ENCODE measurements at regions not wholly inside any gene's neighbourhood (a gene's known extent, or its start where the extent isn't known, plus 50 kb on each side); places are given as distances from the start of the nearest gene placed in this dataset.
A peak's percentile ranks its signal among the peaks of the same experiment; 100 is the strongest.
"Not testable (repeated sequence)": the region's sequence is repeated elsewhere in the genome, so short reads cannot be mapped to it uniquely, and the experiment has no call there.

DNA sequence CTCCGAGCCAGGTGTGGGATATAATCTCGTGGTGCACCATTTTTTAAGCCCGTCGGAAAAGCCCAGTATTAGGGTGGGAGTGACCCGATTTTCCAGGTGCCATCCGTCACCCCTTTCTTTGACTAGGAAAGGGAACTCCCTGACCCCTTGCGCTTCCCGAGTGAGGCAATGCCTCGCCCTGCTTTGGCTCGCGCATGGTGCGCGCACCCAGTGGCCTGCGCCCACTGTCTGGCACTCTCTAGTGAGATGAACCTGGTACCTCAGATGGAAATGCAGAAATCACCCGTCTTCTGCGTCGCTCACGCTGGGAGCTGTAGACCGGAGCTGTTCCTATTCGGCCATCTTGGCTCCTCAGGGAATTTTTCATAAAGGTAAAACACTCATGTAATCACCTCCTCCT is 63.9 kb downstream of the RWDD3 start:
- not testable (repeated sequence) for DNase-seq (ENCODE audit: low spot score)

DNA sequence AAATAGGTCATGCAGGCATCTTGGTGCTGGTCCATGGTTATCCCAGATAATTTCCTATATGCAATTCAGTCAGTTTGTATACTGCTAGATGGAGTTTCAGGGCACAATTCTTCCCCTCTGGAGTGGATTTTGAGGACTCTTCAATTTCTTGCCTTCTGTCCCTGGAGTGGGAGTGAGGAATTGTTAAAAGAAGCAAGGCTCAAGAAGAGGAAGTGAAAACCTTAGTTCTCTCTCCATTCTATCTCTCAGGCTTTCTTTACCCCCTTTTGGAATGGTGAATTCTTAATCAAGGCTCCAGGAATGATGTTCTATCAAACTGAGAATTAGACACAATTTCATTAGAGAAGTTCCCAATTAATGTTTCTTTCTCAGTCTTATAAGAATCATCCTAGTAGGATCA is 67.1 kb downstream of the RWDD3 start:
- no peak for DNase-seq (ENCODE audit: low spot score)

DNA sequence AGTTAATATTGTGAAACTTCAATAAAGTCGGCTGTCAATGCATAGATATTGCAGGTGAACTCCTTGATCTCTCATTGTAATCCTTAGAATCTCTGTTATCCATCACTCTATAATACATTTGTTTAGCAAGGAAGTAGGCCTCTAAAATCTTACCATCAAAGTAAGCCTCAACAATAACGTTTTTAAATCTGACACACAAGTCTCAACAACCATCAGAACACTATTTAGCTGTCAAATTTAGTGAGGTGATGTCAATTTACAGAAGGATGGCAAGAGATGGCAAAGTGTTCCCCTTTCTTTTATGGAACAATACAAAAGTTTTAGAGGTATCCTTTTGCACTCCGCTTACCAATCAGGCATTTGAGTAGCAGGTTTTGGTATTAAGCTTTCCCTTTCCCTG is 67.6 kb downstream of the RWDD3 start:
- no peak for DNase-seq (ENCODE audit: low spot score)

DNA sequence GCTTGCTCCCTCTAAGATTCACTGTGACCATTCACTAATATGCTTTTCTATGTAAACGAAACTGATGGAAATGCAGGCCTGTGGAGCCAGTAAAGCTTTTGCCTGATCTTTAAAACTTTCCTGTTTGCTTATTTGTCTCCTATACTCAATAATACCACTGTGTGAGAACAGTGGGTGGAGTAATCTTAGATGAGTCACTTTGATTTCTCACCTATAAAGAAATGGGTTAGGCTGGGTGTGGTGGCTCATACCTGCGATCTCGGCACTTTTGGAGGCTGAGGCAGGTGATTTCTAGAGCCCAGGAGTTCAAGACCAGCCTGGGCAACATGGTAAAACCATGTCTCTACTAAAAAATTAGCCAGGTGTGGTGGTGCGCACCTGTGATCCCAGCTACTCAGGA is 70.8 kb downstream of the RWDD3 start:
- no peak for DNase-seq (ENCODE audit: low spot score)

DNA sequence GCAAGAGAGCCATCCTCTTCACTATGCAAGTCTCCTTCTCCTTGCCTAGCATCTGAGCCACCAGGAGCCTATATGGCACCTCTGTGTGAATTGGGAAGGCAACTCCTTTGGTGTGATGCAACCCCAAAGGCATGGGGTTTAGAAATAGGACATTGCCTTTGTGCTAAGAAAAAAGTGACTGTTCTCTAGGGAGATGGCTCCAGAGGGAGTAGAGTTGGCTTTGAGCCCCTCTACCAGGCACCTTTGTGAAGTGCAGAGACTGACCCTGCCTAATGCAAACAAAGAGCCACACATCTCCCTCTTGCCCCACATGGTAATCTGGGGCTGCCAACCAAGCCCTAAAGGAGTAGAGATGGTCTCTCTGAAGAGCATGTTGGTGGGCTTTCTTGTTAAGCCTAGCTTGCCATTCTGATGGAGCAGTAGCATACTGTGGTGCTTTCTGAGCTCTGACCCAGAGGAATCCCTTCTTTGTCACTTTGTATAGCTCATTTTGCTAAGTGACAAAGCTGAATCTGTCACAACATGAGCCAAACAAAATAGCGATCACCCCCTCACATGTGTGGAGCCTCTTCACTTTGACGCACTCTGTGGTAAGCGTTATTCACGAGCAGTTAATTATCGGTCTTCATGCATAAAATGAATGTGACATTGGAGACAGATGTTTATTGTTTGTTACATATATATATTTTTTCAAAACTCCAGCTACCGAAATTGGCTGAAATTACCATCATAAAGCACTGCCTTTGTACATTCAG is 74.4 kb downstream of the RWDD3 start:
- DNase-seq (ENCODE audit: low spot score), result no peak

DNA sequence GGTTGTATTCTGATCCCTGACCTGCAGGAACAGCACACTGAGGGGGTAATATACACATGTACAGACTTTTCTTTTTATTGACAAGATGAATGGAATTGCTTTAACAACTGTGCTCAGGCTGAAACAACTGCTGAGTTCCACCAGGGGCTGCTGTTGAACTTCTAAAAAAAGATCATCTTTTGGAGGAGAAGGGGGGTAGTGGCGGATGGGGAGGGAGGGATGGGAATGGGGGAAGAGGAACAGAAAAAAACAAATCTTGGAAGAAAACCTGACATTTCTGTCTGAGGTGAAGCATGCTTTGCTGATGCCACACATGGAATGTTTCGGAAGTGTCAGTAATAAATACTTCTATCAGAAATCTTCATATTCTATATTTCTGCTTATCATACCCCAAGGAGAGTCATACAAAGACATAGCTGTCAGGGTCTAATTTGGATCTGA is 75.0 kb downstream of the RWDD3 start:
- peak; percentile 42 for DNase-seq (ENCODE audit: low spot score)

DNA sequence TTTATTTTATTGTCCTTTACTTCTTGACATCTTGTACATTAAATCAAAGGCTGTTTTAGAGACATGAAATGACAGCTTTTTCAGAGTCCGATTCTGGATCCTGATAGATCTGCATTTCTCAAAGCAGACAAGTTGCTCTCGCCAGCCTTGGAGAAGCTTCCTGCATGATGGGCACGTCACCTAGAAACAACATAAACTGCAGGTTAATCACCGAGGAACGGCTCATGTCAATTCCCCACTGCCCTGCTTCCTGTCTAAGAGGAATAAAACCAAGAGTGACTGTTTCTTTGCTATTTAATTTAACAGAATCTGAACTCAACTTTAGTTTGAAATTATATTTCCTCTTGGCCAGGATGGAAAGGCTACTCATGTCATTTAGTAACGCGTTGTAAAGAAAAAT is 77.0 kb downstream of the RWDD3 start:
- DNase-seq (ENCODE audit: low spot score), result no peak

DNA sequence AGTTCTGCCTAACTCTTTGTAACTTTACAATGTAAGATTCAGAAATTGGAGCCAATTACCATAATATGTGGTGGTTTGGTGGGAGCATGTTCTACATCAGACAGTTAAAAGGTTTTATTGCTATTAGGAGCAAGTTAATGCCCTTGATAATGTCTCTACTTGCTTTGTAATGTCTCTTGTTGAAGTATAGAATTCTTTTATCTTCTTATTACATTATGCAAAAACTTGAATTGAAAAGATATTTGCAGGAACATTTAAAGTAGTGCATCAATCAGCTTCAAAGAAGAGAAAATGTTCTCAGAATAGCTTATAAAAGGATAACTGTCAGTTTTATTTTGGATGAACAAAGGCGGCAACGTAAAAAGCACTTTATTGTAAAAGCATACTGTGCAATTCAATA is 77.8 kb downstream of the RWDD3 start:
- no peak for DNase-seq (ENCODE audit: low spot score)

DNA sequence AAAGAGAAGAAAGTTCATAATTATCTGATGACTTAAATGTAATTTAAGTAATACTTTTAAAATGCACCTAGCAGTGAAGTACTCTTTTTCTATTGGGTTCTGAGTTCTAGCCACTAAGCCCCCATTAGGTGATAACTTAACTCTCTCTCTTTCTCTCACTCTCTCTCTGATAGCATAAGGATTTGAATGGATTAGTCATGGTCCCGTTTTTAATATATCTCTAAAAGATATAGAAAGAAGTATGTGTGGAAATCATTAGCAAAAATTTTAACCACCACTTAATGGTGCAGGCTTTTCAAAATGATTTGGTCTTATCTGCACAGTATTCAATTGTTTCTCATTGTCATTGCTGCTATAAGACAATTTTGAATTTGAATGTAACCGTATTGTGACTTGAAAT is 78.2 kb downstream of the RWDD3 start:
- DNase-seq (ENCODE audit: low spot score), result no peak

DNA sequence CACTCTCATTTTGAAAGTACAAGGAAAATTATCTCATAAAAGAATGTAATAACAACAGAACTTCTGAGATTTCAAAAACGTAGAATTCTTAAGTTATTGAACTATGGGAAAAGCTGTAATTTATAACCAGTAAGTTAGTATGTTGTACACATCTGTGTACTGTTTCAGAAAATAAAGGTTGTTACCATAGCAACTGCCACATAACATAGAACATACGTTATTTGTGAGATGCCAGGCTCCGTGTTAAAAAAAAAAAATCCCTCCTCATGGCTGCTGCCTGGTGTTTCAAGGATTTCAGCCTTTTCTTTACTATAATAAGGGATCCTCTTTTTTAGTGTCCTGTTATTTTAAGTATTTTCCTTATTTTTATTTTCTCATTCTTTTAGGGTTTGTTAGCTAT is 79.5 kb downstream of the RWDD3 start:
- DNase-seq (ENCODE audit: low spot score), result no peak

DNA sequence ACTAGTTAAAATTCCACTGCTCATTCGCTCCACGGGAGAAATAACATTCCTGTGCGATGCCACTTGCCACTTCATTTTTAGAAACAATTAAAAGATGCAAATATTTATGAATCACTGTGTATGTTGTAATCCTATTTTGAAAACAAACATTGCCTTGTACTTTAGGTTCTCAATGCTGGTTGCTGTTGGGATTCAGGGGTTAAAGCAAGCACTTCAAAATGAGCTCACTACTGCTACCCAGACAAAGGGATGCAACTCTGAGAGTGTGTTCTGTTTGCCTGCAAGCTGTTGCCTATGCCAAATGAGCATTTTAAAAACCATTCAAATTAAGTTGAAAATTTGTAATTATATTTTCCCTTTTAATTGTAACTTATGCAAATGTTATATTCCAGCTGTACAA is 87.5 kb downstream of the RWDD3 start:
- no peak for DNase-seq (ENCODE audit: low spot score)

DNA sequence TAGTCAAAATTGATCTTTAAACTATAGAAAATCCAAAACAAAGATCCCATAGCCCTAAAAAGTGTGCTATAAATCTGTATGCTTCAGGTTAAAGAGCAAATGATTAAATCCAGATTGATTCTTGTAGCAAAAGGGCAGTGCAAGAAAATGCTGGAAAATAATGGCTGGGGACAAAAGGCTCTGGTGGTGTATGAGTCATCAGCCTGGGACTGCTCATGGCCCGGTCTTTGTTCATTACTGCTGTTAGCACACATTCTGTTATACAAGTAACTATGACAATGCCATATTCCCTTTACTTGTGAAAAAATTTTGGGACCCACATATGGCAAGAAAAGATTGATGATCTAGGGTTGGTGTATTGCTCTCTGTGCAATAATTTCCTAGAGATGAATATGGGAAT is 89.1 kb downstream of the RWDD3 start:
- no peak for DNase-seq (ENCODE audit: low spot score)

DNA sequence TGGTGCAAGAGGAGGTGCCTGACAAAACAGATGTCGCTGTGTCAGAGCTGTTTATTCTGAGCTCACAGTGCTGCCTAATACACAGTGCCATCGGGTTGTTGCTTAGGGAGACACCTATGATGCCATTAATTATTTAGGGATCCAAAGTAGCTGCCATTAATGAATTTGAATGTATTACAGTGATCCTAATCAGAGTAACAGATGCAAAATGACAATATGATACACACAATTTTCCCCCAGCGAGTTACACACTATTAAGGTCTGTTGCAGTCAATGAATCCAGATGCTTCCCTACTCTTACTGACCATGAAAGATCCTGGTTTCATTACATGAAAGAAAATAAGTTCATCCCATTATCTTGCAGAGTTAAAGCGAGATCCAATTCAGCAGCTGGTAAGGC is 91.3 kb downstream of the RWDD3 start:
- DNase-seq (ENCODE audit: low spot score), result no peak

DNA sequence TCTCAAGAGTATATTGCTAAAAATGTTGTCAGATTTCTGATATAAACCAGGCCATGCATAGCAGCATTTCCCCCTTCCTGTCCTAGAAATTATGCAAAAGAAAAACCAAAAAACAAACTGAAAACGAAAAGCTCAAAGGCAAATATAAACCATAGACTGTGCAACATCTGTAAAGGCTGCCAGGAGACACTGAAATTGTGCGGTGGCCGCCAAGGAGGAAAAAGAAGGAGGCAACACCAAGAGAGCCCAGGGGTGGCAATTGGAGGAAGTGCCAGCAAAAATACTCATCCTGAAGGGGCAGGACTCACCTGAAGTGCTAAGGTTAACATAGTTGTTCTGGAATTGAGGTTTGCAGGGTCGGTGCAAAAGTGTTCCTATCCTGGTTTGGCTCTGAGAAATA is 92.0 kb downstream of the RWDD3 start:
- no peak for DNase-seq (ENCODE audit: low spot score)

DNA sequence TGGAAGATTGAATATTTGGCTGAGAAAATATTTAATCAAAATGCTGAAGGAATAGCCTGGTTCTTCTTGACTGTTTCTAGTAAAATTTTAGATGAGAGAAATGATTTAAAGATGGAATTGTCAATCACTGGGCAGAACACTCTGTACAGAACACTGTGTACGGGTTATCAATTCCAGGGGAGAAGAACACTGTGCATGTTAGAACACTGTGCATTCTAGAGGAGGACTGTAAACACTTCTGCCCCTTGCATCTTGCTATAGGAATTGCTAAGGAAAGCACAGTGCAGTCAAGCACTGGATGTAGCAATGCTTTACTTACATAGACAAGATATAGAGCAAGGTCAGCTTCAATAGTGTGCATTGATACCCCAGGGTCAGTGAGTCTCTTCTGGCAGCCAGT is 98.7 kb downstream of the RWDD3 start:
- DNase-seq (ENCODE audit: low spot score), result no peak

DNA sequence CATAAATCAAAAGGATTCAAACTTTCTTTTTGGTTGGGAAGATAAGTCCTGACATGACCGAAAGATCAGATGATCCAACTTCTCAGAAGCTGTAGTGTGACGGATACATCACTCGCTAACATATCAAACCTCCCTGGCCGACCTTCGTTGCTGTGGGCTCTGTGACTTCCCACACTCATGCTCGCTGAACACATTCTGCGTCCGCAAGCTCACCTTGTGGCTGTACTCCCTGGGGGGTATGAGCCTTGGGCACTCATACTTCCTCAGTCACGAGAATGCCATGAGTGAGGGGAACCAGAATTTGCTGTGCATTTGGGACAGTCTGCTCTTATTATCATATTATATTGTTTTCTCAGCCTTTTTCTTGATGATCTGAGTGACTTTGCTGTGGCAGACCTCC is 105.4 kb downstream of the RWDD3 start:
- DNase-seq (ENCODE audit: low spot score), result no peak

DNA sequence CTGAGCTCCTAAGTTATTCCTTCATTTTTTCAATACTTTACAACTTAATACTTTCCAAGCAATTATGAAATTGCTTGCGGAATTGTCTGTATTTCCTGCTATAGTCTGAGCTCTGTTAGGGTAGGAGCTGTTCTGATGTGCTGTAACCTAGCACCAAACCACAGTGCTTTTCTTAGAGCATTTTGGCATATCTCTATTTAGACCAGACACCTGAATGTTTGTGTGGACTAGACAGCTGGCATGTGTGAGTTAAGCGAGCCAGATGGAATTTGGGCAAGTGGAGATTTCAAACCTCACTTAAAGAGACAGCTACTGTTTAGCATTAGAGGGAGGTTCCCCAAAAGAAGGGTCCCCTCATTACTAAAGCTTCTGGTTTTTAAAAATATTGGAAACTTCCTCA is 106.1 kb downstream of the RWDD3 start:
- no peak for DNase-seq (ENCODE audit: low spot score)

DNA sequence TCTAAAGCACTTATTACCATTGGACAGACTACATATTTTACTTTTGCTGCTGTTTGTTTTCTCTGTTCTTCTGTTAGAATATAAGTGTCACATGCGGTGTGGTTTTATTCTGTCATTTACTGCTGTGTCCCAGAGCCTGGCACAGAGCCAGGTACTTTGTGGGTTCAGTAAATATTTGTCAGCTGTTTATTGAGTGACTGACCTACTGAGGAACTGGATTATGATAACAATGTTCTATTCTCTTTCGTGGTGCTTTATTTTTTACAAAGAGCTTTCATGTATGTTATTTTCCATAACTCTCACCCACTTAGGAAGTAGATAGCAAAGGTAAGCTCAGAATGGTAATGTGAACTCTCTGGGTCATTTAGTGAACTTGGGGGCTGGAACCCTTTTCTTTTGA is 118.8 kb downstream of the RWDD3 start:
- no peak for DNase-seq (ENCODE audit: low spot score)

DNA sequence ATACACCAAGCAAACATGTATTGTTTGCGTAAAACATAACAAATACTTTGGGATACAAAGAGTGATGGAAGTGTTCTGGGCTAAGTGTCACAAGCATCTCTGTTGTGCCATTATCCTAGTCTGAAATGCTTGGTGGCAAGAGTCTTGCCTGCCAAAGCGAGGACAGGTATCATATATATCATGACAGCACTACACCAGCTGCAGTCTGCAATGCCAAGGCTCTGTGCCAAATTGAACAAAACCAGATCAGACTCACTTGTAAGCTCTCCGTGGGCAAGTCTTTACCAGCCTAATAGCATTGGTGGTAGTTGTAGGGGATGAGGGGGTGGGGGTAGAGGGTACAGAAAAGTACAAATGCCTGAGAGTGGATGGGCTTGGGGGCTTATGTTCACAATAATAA is 119.2 kb downstream of the RWDD3 start:
- no peak for DNase-seq (ENCODE audit: low spot score)

DNA sequence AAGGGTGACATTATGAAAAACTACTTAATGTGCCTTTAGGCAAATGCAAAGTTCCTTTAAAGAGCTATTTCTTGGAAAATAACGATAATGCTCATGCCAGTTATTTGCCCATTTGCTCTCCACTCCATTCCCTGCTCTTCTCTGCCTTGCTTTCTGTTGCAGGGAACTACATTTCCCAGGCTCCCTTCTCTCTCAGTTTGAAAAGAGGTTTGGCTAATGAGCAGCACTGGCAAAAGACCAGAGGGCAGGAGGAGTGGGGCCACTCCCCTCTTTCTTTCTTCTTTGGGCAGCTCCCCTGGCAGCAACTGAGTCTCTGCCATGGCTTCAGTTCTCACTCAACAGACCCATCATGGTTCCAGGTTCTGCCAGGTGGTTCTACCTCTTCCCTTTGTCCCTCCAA is 130.5 kb downstream of the RWDD3 start:
- no peak for DNase-seq (ENCODE audit: low spot score)

DNA sequence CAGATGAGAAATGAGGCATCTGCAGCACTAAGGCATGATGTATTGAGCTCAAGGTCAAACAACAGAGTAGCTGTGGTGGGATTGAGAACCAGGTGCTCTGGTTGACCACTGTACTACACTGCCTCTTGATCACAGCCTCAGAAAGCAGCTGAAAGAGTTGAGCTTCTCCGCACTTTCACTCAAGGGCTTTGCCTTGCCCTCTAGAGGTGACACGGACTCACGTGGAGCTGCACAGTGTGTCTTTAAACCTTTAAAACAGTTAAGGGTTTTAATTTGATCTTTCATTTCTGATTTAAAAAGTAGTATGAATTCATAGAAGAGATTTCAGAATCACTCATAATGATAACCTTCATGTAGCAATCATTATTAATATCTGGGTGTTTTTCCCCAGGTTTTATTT is 132.5 kb downstream of the RWDD3 start:
- DNase-seq (ENCODE audit: low spot score), result no peak

DNA sequence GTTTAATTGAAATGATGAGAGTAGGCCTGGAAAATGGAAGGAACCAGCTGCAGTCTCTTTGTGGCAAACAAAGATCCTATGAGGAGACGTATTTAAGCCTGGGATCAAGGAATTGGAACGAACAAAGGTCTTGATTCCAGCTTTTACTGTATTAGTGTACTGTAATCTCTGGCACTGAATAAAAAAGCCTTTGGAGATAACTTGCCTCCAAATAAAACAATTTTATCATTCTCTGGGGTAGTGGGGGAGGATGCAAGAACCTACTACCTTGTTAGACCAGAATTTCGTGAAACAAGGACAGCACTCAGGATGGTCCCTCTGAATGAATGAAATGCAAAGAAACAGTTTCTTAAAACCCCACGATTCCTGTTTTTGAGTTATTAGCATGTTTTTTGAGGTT is 134.2 kb downstream of the RWDD3 start:
- no peak for DNase-seq (ENCODE audit: low spot score)

DNA sequence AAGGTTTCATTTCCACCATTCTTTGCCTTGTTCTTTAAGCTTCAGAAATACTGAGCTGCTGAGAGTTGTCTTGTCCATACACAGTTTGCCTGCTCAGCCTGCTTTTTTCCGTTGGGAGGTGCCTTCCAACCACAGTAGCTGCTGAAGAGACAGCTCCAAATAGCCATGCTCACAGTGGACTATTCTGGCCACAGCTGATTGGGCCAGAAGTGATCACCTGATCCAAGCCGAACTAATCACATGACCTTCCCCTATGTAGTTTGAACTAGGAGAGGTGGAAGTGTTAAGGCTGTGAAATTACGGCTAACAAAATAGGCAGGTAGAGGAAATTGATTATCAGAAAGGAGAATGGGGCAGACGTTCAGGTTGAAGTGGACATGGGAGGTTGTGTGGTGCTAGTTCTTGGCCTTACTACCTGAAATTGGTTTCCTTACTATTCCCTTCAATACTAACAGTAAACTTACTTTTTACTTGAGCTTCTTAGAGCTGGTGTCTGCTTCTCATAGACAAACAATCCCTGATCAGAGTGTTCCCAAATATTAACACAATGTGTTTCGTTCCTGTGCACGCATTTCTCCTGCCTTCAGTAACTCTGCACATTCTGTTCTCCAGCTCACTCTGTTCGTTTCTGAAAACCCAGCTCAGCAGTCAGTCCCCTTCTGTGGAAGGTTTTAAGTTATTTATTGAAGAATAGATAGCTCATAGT is 136.1 kb downstream of the RWDD3 start:
- DNase-seq (ENCODE audit: low spot score), result no peak

Data from GM03348 (cell line).